OCI-LY7 (cell line): ENCODE measurements at regions not wholly inside any gene's neighbourhood (a gene's known extent, or its start where the extent isn't known, plus 50 kb on each side); places are given as distances from the start of the nearest gene placed in this dataset.

ENCODE experiments used
- BruUV-seq: library from RNA; stranded (reverse); fragments of 400-500 nt; replicated peaks from 2 replicates; lab custom pipeline; 2021; lab: Mats Ljungman, UMichigan
- CTCF ChIA-PET: fragments of 300-600 bp; sonication (Branson Sonifier 250); formaldehyde crosslinking; loops from one replicate; lab custom pipeline; 2022; ENCODE audit warnings: antibody characterized with exemption; ENCODE audit not compliant: unreplicated experiment; lab: Charles Lee
- POLR2A ChIA-PET: fragments of 300-600 bp; sonication (Branson Sonifier 250); formaldehyde crosslinking; loops from one replicate; lab custom pipeline; 2022; ENCODE audit warnings: antibody characterized with exemption; lab: Charles Lee
- DNase-seq: peaks from one replicate; pipeline ENCODE4 v3.0.0-alpha.2; 2015; ENCODE audit warnings: low spot score
- H2AFZ ChIP-seq: fragments of 200-600 bp; sonication (generic), shearing (Covaris generic); 2 replicates; pipeline ENCODE4 v1.6.1; 2014; ENCODE audit warnings: mild to moderate bottlenecking, antibody characterized with exemption, low read length, moderate library complexity
- H3K27ac ChIP-seq: fragments of 200-600 bp; sonication (generic); 2 replicates; pipeline ENCODE4 v1.5.1; 2014; ENCODE audit warnings: mixed run types, low read depth, mild to moderate bottlenecking, moderate library complexity, low read length, inconsistent platforms; ENCODE audit not compliant: poor library complexity, severe bottlenecking
- H3K36me3 ChIP-seq: fragments of 200-600 bp; sonication (generic); 2 replicates; pipeline ENCODE4 v1.6.1; 2014; ENCODE audit warnings: mild to moderate bottlenecking, antibody characterized with exemption, low read length, moderate library complexity, mixed read lengths; ENCODE audit not compliant: insufficient read depth
- H3K4me1 ChIP-seq: fragments of 200-600 bp; sonication (generic); 2 replicates; pipeline ENCODE4 v1.5.1; 2014; ENCODE audit warnings: mild to moderate bottlenecking, low read length; ENCODE audit not compliant: insufficient read depth, poor library complexity, severe bottlenecking
- H3K4me2 ChIP-seq: fragments of 200-600 bp; sonication (generic); 2 replicates; pipeline ENCODE4 v1.6.1; 2014; ENCODE audit warnings: mild to moderate bottlenecking, low read length
- H3K4me3 ChIP-seq: fragments of 200-600 bp; sonication (generic); 2 replicates; pipeline ENCODE4 v1.5.1; 2014; ENCODE audit warnings: mild to moderate bottlenecking, low read depth, low read length; ENCODE audit not compliant: poor library complexity, severe bottlenecking
- H3K79me2 ChIP-seq: fragments of 200-600 bp; sonication (generic); 2 replicates; pipeline ENCODE4 v1.6.1; 2016; ENCODE audit warnings: low read depth, mild to moderate bottlenecking, low read length, moderate library complexity, mixed read lengths; ENCODE audit not compliant: insufficient read depth
- H3K9me2 ChIP-seq: fragments of 200-600 bp; sonication (generic); 2 replicates; pipeline ENCODE4 v1.6.1; 2016; ENCODE audit warnings: mild to moderate bottlenecking, low read length, mixed read lengths; ENCODE audit not compliant: insufficient read depth
- H3K9me3 ChIP-seq: fragments of 200-600 bp; sonication (generic); 2 replicates; pipeline ENCODE4 v1.6.1; 2014; ENCODE audit warnings: mild to moderate bottlenecking, mixed run types, low read length, mixed read lengths
- H4K20me1 ChIP-seq: fragments of 200-600 bp; sonication (generic); 2 replicates; pipeline ENCODE4 v1.6.1; 2014; ENCODE audit warnings: mild to moderate bottlenecking, antibody characterized with exemption, low read length, moderate library complexity, mixed read lengths; ENCODE audit not compliant: insufficient read depth
- CTCF ChIP-seq: fragments of 200-600 bp; sonication (generic); conservative IDR thresholded peaks from 2 replicates; pipeline ENCODE4 v1.5.1; 2014; ENCODE audit warnings: mild to moderate bottlenecking, antibody characterized with exemption, low read length, moderate library complexity, mixed read lengths
- EZH2phosphoT487 ChIP-seq: fragments of 200-600 bp; sonication (generic); IDR thresholded peaks from 2 replicates; pipeline ENCODE4 v1.6.1; 2018; ENCODE audit warnings: low read depth, borderline replicate concordance, mild to moderate bottlenecking, mixed run types, antibody characterized with exemption, low read length, moderate library complexity, mixed read lengths
- intact Hi-C: fragments of 100-400 bp; cut with micrococcal nuclease; formaldehyde crosslinking; loops from one replicate; pipeline ENCODE4 v1.10.0; 2022; ENCODE audit not compliant: unreplicated experiment

GRCh38 chr2:180222644-180223043 lies 215.5 kb upstream of the CWC22 start:
- Histone ChIP-seq H3K4me1 (no peaks in the 10 kb centered on the region), H3K36me3 (no peaks in the 10 kb centered on the region), H2AFZ (no peak overlapping the region), H3K4me3 (no peak overlapping the region), H4K20me1 (no peaks in the 10 kb centered on the region), H3K9me3 (no peaks in the 10 kb centered on the region), H3K9me2 (no peaks in the 10 kb centered on the region), H3K4me2 (no peak overlapping the region), H3K27ac (no peak overlapping the region), H3K79me2 (no peaks in the 10 kb centered on the region)
- BruUV-seq, result no TSS peak
- intact Hi-C loops, result no loop called here
- ChIA-PET CTCF (no interaction called here), POLR2A (no interaction called here)
- no peak for DNase-seq
- no peak for TF ChIP-seq CTCF
- no peak for TF ChIP-seq EZH2phosphoT487

- Histone ChIP-seq H3K9me2 (no peaks in the 10 kb centered on the region), H2AFZ (no peak overlapping the region), H3K9me3 (no peaks in the 10 kb centered on the region), H3K4me1 (no peaks in the 10 kb centered on the region), H3K4me3 (no peak overlapping the region), H3K79me2 (no peaks in the 10 kb centered on the region), H4K20me1 (no peaks in the 10 kb centered on the region), H3K4me2 (no peak overlapping the region), H3K36me3 (no peaks in the 10 kb centered on the region), H3K27ac (no peak overlapping the region)
- intact Hi-C loops, result no loop called here
- no TSS peak for BruUV-seq
- ChIA-PET CTCF (no interaction called here), POLR2A (interaction anchor here (0.6 to 1.2 kb wide), 2 partner anchors 20 to 289 kb away, joined by 3 read pairs; no protein-coding TSS in a partner anchor)
- TF ChIP-seq CTCF (no peak), EZH2phosphoT487 (no peak)
- DNase-seq, result no peak
These were observed 212.4 kb upstream of the CWC22 start for GRCh38 chr2:180219491-180219890.

- no peaks in the 10 kb centered on the region for H3K36me3 ChIP-seq
- no peaks in the 10 kb centered on the region for H3K79me2 ChIP-seq
- no TSS peak for BruUV-seq
- no peaks in the 10 kb centered on the region for H3K4me1 ChIP-seq
- ChIA-PET POLR2A (interaction anchor here (0.6 kb wide), 1 partner anchor 36 kb away, joined by 3 read pairs; no protein-coding TSS in a partner anchor), CTCF (no interaction called here)
- no peaks in the 10 kb centered on the region for H3K9me3 ChIP-seq
- no peak overlapping the region for H2AFZ ChIP-seq
- intact Hi-C loops, result no loop called here
- no peaks in the 10 kb centered on the region for H3K9me2 ChIP-seq
- no peak overlapping the region for H3K4me2 ChIP-seq
- no peak overlapping the region for H3K27ac ChIP-seq
- no peak for DNase-seq
- no peaks in the 10 kb centered on the region for H4K20me1 ChIP-seq
- no peak for TF ChIP-seq CTCF
- no peak overlapping the region for H3K4me3 ChIP-seq
These were observed 201.7 kb upstream of the CWC22 start for GRCh38 chr2:180208841-180209240.
